Activated CD4-positive, alpha-beta T cell treated with anti-CD3 and anti-CD28 coated beads for 1 hour (primary cell): ENCODE measurements at regions not wholly inside any gene's neighbourhood (a gene's known extent, or its start where the extent isn't known, plus 50 kb on each side); places are given as distances from the start of the nearest gene placed in this dataset.
"Not testable (repeated sequence)": the region's sequence is repeated elsewhere in the genome, so short reads cannot be mapped to it uniquely, and the experiment has no call there.

Experiments
- DNase-seq: peaks from one replicate; pipeline ENCODE4 v3.0.0-alpha.2; 2020

DNA sequence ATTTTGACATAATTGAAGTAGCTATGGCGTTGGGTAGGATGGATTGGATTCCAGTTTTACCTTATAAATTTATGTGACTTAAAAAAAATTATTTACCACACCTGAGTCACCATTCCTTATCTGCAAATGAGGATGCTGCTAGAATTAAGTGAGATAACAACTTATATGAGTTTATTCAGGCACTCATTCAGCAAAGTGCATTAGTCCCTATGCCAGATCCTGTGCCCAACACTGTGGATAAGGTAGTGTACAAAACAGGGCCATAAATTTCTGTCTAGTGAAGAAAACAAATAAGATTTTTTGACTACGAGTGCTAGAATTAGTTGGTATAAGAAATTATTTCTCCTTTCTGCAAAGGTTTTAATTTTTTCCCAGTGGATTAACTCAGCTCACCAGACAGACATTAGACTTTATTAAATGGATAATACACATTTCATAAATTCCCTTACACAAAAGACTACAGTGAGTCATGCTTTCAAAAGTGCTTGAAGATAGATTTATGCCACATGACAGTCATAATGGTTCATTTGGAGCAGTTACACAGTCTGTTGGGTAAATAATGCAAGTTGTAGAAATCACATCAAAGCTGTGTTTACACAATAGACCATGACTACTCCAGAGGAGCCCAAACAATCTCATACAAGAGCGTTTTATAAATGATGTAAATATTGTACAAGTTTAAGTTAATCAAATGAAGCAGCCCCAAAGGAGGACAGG, 129.9 kb upstream of the TGFBR2 start:
- no peak for DNase-seq

DNA sequence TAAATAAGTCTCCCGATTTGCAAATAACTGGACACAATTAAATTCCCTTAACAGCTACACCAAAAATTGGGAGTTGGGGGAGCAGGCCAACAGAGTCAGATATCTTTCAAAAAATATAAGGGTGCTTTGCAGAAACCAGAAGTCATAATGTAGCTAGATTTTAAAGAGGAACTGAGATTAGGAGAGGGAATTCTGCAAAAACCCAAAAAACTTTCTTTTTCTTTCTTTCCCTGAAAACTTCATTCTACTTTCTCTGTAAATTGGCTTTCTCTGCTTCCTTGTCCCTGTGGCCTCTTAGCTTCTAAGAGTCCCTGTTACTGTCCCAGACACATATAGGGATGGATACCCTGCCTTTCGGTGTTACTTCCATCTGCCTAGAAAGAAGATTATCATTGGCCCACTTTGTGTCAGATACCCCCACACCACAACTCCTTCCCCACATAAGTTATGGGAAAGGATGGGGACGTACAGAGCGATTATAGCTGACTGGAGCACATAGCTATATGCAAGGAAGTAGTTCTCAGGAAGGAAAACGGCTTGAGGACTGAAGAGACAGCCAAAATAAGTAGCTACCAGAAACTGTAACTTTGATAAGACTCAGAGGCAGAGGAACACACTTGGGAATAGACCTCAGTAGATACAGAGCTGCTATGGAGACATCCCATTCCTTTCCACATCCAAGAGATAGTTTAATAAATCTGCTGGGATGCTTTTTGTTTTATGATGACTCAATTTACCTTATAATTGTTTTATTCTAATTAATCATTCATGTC, 129.1 kb upstream of the TGFBR2 start:
- DNase-seq, result no peak

DNA sequence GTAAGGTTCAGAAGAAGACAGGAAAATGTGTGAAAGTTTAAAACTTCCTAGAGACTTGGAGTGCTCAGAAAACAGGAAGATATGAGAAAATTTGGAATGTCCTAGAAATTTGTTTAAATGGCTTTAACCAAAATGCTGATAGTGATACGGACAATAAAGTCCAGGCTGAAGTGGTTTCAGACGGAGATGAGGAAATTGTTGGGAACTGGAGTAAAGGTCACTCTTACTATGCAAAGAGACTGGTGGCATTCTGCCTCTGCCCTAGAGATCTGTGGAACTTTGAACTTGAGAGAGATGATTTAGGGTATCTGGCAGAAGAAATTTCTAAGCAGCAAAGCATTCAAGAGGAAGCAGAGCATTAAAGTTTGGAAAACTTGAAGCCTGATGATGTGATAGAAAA, 126.7 kb upstream of the TGFBR2 start:
- DNase-seq, result not testable (repeated sequence)

DNA sequence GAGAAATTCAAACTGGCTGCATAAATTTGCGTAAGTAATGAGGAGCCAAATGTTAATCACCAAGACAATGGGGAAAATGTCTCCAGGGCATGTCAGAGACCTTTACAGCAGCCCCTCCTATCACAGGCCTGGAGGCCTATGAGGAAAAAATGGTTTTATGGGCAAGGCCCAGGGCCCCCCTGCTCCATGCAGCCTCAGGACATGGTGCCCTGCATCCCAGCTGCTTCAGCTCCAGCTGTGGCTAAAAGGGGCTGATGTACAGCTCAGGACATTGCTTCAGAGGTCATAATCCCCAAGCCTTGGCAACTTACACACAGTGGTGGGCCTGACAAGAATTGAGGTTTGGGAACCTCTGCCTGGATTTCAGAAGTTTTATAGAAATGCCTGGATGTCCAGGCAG, 126.2 kb upstream of the TGFBR2 start:
- DNase-seq, result not testable (repeated sequence)

DNA sequence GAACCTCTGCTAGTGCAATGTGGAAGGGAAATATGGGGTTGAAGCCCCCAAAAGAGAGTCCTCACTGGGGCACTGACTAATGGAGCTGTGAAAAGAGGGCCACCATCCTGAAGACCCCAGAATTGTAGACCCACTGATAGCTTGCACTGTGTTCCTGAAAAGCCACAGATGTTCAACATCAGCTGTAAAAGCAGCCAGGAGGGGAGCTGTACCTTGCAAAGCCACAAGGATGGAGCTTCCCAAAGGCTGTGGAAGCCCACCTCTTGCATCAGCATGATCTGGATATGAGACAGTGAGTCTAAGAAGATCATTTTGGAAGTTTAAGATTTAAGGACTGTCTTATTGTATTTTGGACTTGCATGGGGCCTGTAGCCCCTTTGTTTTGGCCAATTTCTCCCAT, 125.8 kb upstream of the TGFBR2 start:
- DNase-seq, result no peak

DNA sequence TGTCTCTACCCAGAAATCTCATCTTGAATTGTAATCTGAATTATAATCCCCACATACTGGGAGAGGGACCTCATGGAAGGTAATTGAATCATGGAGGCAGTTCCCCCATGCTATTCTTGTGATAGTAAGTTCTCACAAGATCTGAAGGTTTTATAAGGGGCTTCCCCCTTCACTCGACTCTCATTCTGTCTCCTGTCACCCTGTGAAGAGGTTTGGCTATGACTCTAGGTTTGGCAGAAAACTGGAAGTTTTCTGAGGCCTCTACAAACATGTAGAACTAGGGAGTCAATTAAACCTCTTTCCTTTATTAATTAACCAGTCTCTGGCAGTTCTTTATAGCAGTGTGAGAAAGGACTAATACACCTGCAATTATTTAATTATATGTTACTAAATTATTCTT, 125.2 kb upstream of the TGFBR2 start:
- no peak for DNase-seq

DNA sequence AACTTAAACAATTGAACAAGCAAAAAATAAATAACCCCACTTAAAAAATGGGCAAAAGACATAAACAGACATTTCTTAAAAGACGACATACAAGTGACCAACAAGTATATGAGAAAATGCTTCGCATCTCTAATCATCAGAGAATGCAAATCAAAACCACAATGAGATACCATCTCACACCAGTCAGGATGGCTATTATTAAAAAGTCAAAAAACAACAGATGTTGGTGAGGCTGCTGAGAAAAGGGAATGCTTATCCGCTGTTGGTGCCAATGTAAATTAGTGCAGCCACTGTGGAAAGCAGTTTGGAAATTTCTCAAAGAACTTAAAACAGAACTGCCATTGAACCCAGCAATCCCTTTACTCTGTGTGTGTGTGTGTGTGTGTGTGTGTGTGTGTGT, 122.2 kb upstream of the TGFBR2 start:
- DNase-seq, result not testable (repeated sequence)

DNA sequence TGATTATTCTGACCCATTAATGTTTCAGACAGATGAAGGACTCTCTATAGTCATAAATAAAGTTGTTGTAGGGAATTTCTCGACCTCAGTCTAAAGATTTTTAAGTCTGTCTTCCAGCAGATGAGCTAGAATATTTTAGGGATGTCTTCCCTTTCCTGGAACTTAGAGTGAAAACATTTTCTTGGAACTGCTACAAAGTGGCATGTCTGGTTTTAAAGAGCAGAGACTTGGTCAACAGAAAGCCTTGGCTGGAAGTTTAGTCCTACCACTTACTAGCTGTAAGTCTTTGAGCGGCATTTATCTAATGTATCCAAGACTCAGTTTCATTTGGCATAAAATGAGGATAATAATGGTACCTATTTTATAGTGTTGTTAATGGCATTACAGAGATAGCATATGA, 120.0 kb upstream of the TGFBR2 start:
- no peak for DNase-seq

DNA sequence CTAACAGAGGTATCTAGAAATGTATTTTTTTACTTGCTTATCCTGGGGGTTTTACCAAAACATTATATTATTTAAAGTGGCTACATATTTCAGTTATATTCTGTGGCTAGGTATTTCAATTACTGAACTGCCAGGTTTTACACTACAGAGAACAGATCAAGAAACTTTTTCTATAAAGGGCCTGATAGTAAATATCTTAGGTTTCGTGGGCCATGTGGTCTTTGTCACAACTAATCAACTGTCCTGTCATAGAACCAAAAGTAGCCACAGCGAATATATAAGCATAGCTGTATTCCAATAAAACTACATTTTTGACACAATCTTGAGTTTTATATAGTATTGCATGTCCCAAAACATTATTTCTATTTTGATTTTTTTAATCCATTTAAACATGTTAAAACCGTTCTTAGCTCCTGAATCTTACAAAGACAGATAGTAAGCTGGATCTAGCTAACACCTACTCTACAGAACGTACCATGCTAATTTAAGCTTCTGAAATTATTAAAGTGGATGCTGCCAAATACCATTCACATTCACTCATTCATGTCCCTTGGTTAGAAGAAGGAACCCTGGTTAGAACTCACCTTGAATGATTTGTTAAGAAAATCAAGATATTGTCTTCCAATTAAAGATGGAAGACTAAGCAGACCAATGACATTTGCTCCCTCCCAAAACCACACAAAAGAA, 118.2 kb upstream of the TGFBR2 start:
- no peak for DNase-seq

DNA sequence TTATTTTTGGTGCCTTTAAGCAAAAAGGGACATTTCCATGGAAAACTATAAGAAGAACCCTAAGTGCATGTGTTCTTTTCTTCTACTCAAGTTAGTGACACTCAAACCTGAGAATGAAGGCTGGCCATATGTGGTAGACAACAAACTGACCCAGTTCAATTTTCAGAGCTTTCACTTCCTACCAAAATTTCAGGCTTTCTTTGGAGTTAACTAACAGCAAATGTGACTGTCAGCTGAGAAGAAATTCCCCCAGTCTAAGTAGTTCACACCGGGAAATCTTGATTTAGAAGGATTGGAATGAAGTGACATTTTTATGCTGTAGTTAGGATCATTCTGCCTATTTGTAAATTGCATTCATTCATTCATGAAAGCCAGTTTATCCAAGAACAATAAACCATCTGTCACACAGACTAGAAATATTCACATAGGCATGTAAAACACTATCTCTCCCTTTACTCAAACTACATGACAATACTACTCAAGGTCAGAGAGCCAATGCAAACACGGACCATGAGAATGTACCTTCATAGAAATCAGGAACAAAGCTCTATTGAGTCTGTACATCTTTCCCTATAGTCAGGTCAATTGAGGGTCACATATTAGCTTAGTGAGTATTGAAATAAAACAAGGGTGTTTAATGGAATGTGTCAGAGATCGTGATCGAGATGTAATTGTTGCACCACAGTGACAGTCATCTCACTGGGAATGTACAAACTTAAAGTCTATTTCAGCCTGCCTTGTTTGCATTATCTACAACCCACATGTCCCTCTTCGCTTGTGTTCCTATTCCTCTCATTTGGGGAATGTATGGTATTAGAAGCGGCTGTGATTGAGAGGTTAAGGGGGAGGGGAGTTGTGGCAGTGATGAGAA, 113.8 kb upstream of the TGFBR2 start:
- no peak for DNase-seq

DNA sequence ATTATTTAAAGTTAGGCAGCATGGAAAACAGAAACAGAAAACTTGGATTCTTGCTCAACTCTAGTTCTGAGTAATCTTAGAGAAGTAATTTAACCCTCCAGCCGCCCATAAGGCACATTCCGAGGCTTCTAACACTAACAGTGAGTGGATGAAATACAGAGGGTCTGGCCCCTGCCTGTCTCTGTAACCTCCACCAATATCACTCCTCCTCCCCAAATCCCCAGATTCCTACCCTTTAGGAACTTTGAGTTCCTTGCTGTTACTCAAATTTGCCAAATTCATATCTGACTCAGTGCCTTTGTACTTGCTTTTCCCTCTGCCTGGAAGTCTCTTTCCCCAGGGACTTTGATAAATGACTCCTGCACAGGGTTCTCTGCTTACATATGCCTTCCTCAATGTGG, 112.5 kb upstream of the TGFBR2 start:
- DNase-seq, result no peak

DNA sequence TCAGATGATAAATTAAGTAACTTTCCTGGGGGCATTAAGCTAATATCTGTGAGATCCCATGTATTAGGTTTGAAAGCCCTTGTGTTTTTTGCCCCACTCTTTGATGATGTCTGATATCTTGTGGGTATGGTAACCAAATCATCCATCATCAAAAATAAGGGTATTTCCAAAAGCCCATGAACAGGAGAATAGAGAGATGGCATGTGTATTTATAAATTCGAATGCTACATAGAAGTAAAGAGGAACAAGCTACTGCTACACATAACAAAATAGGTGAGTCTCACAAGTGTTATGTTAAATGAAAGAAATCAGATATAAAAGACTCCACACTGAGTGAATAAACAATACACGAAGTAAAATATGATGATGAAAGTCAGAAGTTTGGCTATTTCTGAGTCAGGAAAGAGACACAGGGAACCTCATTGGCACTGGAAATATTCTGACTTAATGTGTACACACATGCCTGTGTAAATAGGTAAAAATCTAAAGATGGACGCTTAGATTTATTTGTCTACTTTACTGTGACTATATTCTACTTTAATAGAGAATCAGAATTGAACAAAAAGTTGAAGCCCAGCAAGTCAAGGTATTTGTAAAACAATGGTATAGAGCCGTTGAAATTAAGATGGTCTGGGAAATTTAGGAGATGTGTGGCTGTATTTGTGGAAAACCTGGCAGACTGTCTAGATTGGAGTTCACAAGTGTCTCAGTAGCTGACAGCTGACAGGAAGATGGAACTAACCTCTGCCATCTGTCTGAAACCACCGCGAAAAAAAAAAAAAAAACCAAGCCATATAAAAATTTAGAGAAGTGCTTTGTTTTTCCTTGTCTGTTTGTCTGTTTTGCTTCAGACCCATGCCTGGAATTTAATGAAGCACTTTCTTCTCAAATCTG, 111.0 kb upstream of the TGFBR2 start:
- no peak for DNase-seq

DNA sequence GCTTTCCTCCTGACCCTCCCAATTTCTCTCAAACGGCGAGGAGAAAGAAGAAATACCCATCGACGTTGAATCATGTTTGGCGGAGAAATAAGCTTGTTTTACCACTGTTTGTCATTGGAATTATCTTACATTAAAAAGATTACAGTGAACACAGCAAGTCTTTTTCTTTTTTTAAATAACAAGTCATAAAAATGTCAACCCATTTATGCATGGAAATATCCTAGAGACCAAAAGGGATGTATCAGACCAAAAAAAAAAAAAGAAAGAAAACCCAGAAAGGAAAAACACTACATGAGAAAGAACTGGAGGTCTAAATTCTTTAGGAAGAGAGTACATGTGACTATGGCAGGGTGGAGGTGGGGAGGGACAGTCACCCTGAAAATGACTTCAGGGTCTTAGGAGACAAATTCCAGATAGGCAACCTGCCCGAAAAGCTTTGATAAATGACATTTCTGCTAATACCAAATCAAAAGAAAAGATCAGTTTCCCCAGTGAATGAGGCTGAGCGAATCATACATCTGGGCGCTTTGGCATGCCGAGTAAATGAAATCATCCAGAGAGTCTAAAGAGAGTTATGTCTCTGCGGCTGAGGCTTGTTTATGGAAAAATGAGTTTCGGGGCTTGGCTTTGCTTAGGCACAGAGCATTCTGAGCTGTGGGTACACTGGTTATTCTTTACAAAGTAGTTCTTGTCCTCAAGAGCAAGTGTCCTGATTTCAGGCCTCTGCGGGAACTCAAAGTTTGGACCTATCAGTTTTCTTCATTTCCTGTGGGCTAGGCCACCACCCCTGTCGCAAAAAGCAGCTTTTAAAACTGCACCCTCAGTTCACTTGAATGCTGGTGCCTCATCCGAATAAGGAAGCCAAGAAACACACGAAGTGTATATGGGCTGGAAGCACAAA, 110.1 kb upstream of the TGFBR2 start:
- no peak for DNase-seq

DNA sequence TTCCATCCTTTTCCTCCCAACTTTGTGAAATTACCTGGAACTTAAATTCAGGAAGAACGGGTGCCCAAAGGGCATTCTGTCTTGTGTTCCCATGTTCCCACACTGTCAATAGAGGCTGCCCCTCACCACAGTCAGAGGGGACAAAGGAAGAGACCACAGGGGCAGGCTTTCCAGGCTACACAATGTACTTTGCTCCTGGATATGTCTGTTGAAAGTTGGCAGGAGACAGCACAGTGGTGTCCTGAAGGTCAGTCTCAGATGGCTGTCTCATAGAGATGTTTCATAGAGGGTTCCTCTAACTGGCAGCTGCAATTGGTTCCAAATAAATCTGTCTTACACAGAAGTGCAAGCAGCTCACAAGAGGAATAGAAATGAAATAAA, 107.8 kb upstream of the TGFBR2 start:
- DNase-seq, result no peak

DNA sequence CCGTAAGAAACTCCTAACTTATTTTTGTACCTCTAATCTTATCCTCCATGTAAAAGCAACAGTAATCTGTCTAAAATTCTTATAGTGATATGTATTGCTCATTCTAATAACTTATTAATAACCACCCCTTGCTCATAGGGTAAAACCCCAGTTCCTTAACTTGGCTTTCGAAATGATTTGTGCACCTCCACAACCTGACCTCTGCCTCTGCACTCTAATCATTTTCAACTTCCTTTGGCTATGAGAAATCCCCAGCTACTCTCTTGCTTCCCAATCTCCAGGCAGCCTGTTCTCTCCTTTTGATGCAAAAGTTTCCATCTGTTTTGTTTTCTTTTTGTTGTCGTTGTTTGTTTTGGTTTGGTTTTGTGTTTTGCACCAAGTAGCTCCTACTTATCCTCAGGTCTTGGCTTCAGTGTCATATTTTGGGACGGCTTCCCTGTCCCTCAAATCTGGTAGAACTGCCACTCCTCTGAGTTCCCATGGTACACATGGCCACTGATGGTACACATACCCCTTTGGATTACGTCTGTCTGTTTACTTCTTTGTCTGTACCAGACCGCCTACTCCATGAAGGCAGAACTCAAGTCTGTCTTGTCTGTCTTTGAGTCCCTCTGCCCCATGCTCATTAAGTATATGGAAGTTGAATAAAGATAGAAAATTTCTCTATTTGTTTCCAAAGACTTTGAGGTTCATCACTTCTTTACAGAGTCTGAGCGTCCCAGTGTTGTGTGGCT, 105.6 kb upstream of the TGFBR2 start:
- no peak for DNase-seq

DNA sequence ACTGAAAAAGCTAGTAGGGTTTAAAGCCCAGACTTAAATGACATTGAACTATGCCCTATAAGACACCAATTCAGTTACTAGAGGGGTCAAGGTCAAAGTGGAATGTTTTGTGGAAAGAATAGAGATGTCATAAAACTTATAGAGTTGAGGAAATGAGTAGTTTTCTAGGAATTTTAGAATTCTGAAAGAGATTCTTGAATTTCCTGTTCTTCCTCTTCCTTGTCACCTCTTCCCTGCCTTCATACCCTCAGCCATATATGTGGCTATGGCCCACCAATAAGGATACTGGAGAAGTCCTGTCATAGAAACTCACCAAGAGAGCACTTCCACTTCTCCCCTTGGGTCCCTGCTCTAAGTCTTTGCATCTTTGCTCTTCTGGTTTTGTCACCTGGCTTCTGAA, 104.9 kb upstream of the TGFBR2 start:
- DNase-seq, result no peak

DNA sequence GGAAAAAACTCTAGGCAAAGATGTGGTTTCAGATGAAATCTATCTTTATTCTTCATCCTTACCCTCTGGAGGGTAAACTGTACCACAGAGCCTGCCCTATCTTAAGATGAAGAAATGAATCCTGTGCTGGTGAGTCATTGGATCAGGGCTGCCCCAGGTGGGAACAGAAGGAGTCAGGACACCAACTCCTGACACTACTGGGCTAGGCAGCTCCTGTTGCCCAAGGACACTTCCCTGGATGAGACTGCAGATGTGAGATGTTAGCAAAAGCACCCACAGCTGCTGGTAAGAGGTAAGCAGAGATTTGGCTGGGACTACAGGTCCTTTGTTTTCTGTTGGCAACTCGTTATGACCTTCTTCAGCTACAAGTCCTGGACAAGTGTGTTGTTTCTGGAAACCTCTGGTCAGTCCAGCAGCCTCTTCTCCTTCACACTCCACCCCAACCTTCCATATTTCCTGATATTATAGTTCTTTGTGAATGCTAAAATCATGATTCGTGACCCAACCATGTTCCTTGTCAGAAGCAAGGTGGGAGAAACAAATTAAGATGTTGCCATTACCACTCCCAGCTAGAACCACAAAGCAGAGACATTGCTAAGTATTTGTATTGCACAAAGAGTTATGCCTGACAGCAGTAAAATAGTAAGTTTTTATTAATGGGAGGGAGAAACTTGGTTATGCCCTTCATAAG, 104.2 kb upstream of the TGFBR2 start:
- no peak for DNase-seq

DNA sequence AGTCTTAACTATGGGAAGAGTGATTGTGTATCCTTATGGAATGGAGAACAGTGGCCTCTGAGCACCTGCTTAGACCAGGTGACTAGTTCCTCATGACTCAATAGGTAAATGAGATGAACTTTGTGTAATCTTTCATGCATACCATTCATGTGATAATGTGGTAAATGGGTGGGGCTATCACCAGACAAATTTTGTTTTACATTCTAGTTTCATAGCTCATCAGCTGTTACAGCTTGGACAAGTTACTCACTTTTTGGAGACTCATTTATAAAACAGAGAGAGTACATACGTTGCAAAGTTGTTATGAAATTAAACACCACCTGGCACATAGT, 103.7 kb upstream of the TGFBR2 start:
- no peak for DNase-seq

DNA sequence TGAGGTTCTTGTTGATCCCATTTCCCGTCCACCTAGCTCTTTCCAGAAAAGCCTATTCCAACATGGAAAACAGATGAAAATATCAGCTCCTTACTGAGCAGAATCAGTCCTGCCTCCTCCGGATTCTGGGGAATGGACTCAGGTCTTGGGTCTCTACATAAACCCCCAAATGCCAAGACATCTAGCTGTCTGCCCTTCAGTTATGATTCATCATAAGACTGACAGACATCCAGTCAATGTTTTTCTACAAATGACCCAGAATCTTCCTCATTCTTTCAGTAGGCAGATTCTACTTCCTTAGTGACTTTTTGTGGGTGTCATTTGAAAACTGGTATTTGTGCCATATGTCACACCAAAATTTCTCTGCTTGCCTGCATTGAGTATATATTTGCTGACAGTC, 103.0 kb upstream of the TGFBR2 start:
- DNase-seq, result no peak

DNA sequence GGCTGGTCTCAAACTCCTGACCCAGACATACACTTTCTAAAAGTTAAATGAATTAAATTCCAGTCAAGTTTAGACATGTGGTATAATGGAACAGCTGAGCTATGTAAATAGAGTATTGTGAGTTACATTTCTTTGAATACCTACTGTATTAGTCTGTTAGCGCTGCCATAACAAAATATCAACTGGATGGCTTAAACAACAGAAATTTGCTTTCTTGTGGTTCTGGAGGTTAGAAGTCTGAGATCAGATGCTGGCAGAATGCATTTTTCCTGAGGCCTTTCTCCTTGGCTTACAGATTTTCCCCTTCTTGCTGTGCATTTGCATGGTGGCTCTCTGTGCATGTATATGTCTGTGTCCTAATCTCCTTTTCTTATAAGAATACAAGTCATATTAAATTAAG, 101.5 kb upstream of the TGFBR2 start:
- no peak for DNase-seq
